Calu3 (cell line): ENCODE measurements at regions not wholly inside any gene's neighbourhood (a gene's known extent, or its start where the extent isn't known, plus 50 kb on each side); places are given as distances from the start of the nearest gene placed in this dataset.
A peak's percentile ranks its signal among the peaks of the same experiment; 100 is the strongest.

Source experiments
- BruUV-seq: library from RNA; stranded (reverse); fragments of 400-500 nt; replicated peaks from 2 replicates; lab custom pipeline; 2021; lab: Mats Ljungman, UMichigan
- CTCF ChIA-PET: fragments of 300-600 bp; sonication (Branson Sonifier 250); formaldehyde crosslinking; loops from one replicate; lab custom pipeline; 2022; ENCODE audit warnings: antibody characterized with exemption; lab: Charles Lee
- DNase-seq: peaks from one replicate; pipeline ENCODE4 v3.0.0; 2022
- H3K27ac Mint-ChIP-seq: one replicate; pipeline ENCODE4 v1.8.0; 2022; ENCODE audit warnings: mixed read lengths; ENCODE audit not compliant: unreplicated experiment
- H3K27me3 Mint-ChIP-seq: one replicate; pipeline ENCODE4 v1.8.0; 2022; ENCODE audit warnings: mixed read lengths; ENCODE audit not compliant: unreplicated experiment
- H3K36me3 Mint-ChIP-seq: one replicate; pipeline ENCODE4 v1.8.0; 2022; ENCODE audit warnings: mild to moderate bottlenecking, moderate library complexity, mixed read lengths; ENCODE audit not compliant: insufficient read depth, unreplicated experiment
- H3K4me1 Mint-ChIP-seq: one replicate; pipeline ENCODE4 v1.8.0; 2022; ENCODE audit warnings: mild to moderate bottlenecking, low read depth, mixed read lengths; ENCODE audit not compliant: unreplicated experiment
- H3K4me3 Mint-ChIP-seq: one replicate; pipeline ENCODE4 v1.8.0; 2022; ENCODE audit warnings: mild to moderate bottlenecking, low read depth, moderate library complexity, mixed read lengths; ENCODE audit not compliant: unreplicated experiment
- H3K9me3 Mint-ChIP-seq: one replicate; pipeline ENCODE4 v1.8.0; 2022; ENCODE audit warnings: low read depth, mixed read lengths; ENCODE audit not compliant: unreplicated experiment
- CTCF ChIP-seq: fragments of 200-600 bp; IDR thresholded peaks from one replicate; pipeline ENCODE4 v1.8.0; 2022; ENCODE audit warnings: antibody characterized with exemption; ENCODE audit not compliant: unreplicated experiment
- intact Hi-C: fragments of 100-400 bp; cut with micrococcal nuclease; formaldehyde crosslinking; loops from one replicate; pipeline ENCODE4 v1.10.0; 2022; ENCODE audit not compliant: unreplicated experiment

- no peak for DNase-seq
- Mint-ChIP-seq H3K27me3 (no peaks in the 10 kb centered on the region), H3K36me3 (peaks cover 7% of the 10 kb centered on the region), H3K4me1 (no peaks in the 10 kb centered on the region), H3K9me3 (no peaks in the 10 kb centered on the region), H3K27ac (peak overlapping the region; percentile 85), H3K4me3 (peak overlapping the region; percentile 42)
- intact Hi-C loops: no loop called here
- no peak for TF ChIP-seq CTCF
- no TSS peak for BruUV-seq
- CTCF ChIA-PET: interaction anchor here (1.1 kb wide), 1 partner anchor 10 kb away, joined by 3 read pairs; no protein-coding TSS in a partner anchor
Observed at GRCh38 chr1:10900691-10901090, 104.2 kb upstream of the CASZ1 start.

- Mint-ChIP-seq H3K36me3 (peaks cover 7% of the 10 kb centered on the region), H3K9me3 (no peaks in the 10 kb centered on the region), H3K27me3 (no peaks in the 10 kb centered on the region), H3K27ac (peak overlapping the region; percentile 85), H3K4me3 (peak overlapping the region; percentile 42), H3K4me1 (no peaks in the 10 kb centered on the region)
- intact Hi-C loops: no loop called here
- no TSS peak for BruUV-seq
- TF ChIP-seq CTCF: no peak
- CTCF ChIA-PET: interaction anchor here (1.1 kb wide), 1 partner anchor 9 kb away, joined by 3 read pairs; no protein-coding TSS in a partner anchor
- DNase-seq: peak; percentile 19
Observed at GRCh38 chr1:10901091-10901890, 104.8 kb upstream of the CASZ1 start.

- no peak for DNase-seq
- Mint-ChIP-seq H3K4me3 (no peak overlapping the region), H3K27me3 (peaks cover 9% of the 10 kb centered on the region), H3K4me1 (no peaks in the 10 kb centered on the region), H3K27ac (no peak overlapping the region), H3K36me3 (peaks cover 7% of the 10 kb centered on the region), H3K9me3 (no peaks in the 10 kb centered on the region)
- BruUV-seq: no TSS peak
- TF ChIP-seq CTCF: no peak
- intact Hi-C loops: no loop called here
- CTCF ChIA-PET: no interaction called here
Observed at GRCh38 chr1:10901891-10902805, 105.7 kb upstream of the CASZ1 start.

- CTCF ChIA-PET: no interaction called here
- DNase-seq: no peak
- intact Hi-C loops: no loop called here
- no peak overlapping the region for H3K4me3 Mint-ChIP-seq
- no peaks in the 10 kb centered on the region for H3K9me3 Mint-ChIP-seq
- TF ChIP-seq CTCF: no peak
- H3K36me3 Mint-ChIP-seq: peaks cover 7% of the 10 kb centered on the region
- no peak overlapping the region for H3K27ac Mint-ChIP-seq
- BruUV-seq: no TSS peak
- peaks cover 21% of the 10 kb centered on the region for H3K27me3 Mint-ChIP-seq
- no peaks in the 10 kb centered on the region for H3K4me1 Mint-ChIP-seq
Observed at GRCh38 chr1:10903421-10903820, 107.0 kb upstream of the CASZ1 start.
